ENCODE measurements at regions not wholly inside any gene's neighbourhood (a gene's known extent, or its start where the extent isn't known, plus 50 kb on each side); places are given as distances from the start of the nearest gene placed in this dataset.

- H3K4me1 ChIP-seq: no peaks in the 10 kb centered on the region
- WGBS, 2 donors (ENCODE audit: low coverage in 1 of 2): 15 to 22% methylated on average over 1 of the region's 1 CpG
These were observed 658.7 kb upstream of the CNTNAP5 start for GRCh38 chr2:123366239-123366837.

GRCh38 chr2:123370186-123370585 is 654.9 kb upstream of the CNTNAP5 start:
- in situ Hi-C loops (cut with MboI; ENCODE audit: low pct_ligation_motif_present in 1 of 4, low pct_unique_long_range_greater_than_20kb in 1 of 4, low sequenced_read_pairs in 3 of 4) (no loop called here), intact Hi-C loops (cut with DNase I; ENCODE audit: low total_unique reads) (no loop called here)
- no peaks in the 10 kb centered on the region for H3K4me1 ChIP-seq
- H3K4me3 ChIP-seq: no peak overlapping the region
- TF ChIP-seq CTCF (IDR thresholded peaks at IDR 0.05): no peak
- no peak for TF ChIP-seq EP300 (IDR thresholded peaks at IDR 0.05; ENCODE audit: low read depth)
- TF ChIP-seq POLR2A (IDR thresholded peaks at IDR 0.05): no peak
- no peak for TF ChIP-seq POLR2AphosphoS5 (IDR thresholded peaks at IDR 0.05)
- H3K27ac ChIP-seq: no peak overlapping the region
- no peak for DNase-seq
- no peaks in the 10 kb centered on the region for H3K27me3 ChIP-seq
- no peaks in the 10 kb centered on the region for H3K36me3 ChIP-seq
- peaks cover 0 to 6% of the 10 kb centered on the region in 2 donors for H3K9me3 ChIP-seq

More at GRCh38 chr2:123366239-123366837, 658.7 kb upstream of the CNTNAP5 start:
- Histone ChIP-seq H3K27me3 (no peaks in the 10 kb centered on the region), H3K36me3 (no peaks in the 10 kb centered on the region), H3K4me3 (no peak overlapping the region), H3K9me3 (peaks cover 0 to 6% of the 10 kb centered on the region in 2 donors), H3K27ac (no peak overlapping the region)
- intact Hi-C loops (cut with DNase I; ENCODE audit: low total_unique reads): no loop called here
- in situ Hi-C loops (cut with MboI; ENCODE audit: low pct_ligation_motif_present in 1 of 4, low pct_unique_long_range_greater_than_20kb in 1 of 4, low sequenced_read_pairs in 3 of 4): no loop called here
- no peak for DNase-seq
- TF ChIP-seq POLR2AphosphoS5 (IDR thresholded peaks at IDR 0.05) (no peak), POLR2A (IDR thresholded peaks at IDR 0.05) (no peak), EP300 (IDR thresholded peaks at IDR 0.05; ENCODE audit: low read depth) (no peak), CTCF (IDR thresholded peaks at IDR 0.05) (no peak)

GRCh38 chr2:123371535-123371934 is 653.6 kb upstream of the CNTNAP5 start:
- TF ChIP-seq POLR2AphosphoS5 (IDR thresholded peaks at IDR 0.05) (no peak), POLR2A (IDR thresholded peaks at IDR 0.05) (no peak), EP300 (IDR thresholded peaks at IDR 0.05; ENCODE audit: low read depth) (no peak), CTCF (IDR thresholded peaks at IDR 0.05) (no peak)
- intact Hi-C loops (cut with DNase I; ENCODE audit: low total_unique reads) (no loop called here), in situ Hi-C loops (cut with MboI; ENCODE audit: low pct_ligation_motif_present in 1 of 4, low pct_unique_long_range_greater_than_20kb in 1 of 4, low sequenced_read_pairs in 3 of 4) (no loop called here)
- 76 to 83% methylated on average over 3 of the region's 3 CpGs for WGBS, 2 donors (ENCODE audit: low coverage in 1 of 2)
- no peak overlapping the region for H3K4me3 ChIP-seq
- no peaks in the 10 kb centered on the region for H3K27me3 ChIP-seq
- H3K9me3 ChIP-seq: peaks cover 0 to 10% of the 10 kb centered on the region in 2 donors
- no peaks in the 10 kb centered on the region for H3K4me1 ChIP-seq
- H3K36me3 ChIP-seq: no peaks in the 10 kb centered on the region
- DNase-seq: no peak
- no peak overlapping the region for H3K27ac ChIP-seq

GRCh38 chr2:123380370-123380935 is 644.6 kb upstream of the CNTNAP5 start:
- TF ChIP-seq EP300 (IDR thresholded peaks at IDR 0.05; ENCODE audit: low read depth) (no peak), CTCF (IDR thresholded peaks at IDR 0.05) (no peak), POLR2A (IDR thresholded peaks at IDR 0.05) (no peak), POLR2AphosphoS5 (IDR thresholded peaks at IDR 0.05) (no peak)
- Histone ChIP-seq H3K36me3 (no peaks in the 10 kb centered on the region), H3K4me1 (no peaks in the 10 kb centered on the region), H3K27ac (no peak overlapping the region), H3K27me3 (no peaks in the 10 kb centered on the region), H3K4me3 (no peak overlapping the region), H3K9me3 (peaks cover 0 to 4% of the 10 kb centered on the region in 2 donors)
- 68 to 79% methylated on average over 4 to 8 of the region's 8 CpGs for WGBS, 2 donors (ENCODE audit: low coverage in 1 of 2)
- in situ Hi-C loops (cut with MboI; ENCODE audit: low pct_ligation_motif_present in 1 of 4, low pct_unique_long_range_greater_than_20kb in 1 of 4, low sequenced_read_pairs in 3 of 4): no loop called here
- DNase-seq: no peak
- intact Hi-C loops (cut with DNase I; ENCODE audit: low total_unique reads): no loop called here
